ENCODE measurements at regions not wholly inside any gene's neighbourhood (a gene's known extent, or its start where the extent isn't known, plus 50 kb on each side); places are given as distances from the start of the nearest gene placed in this dataset.

- CTCF ChIA-PET = no interaction called here
These were observed 101.9 kb downstream of the GAS2L3 start for GRCh38 chr12:100675432-100675831.

GRCh38 chr12:100681074-100681473 is 107.6 kb downstream of the GAS2L3 start:
- POLR2A ChIA-PET = no interaction called here
- CTCF ChIA-PET = no interaction called here

More at GRCh38 chr12:100675432-100675831, 101.9 kb downstream of the GAS2L3 start:
- POLR2A ChIA-PET = no interaction called here

- POLR2A ChIA-PET = no interaction called here
- CTCF ChIA-PET = no interaction called here
These were observed 108.7 kb downstream of the GAS2L3 start for GRCh38 chr12:100682178-100682577.

DNA sequence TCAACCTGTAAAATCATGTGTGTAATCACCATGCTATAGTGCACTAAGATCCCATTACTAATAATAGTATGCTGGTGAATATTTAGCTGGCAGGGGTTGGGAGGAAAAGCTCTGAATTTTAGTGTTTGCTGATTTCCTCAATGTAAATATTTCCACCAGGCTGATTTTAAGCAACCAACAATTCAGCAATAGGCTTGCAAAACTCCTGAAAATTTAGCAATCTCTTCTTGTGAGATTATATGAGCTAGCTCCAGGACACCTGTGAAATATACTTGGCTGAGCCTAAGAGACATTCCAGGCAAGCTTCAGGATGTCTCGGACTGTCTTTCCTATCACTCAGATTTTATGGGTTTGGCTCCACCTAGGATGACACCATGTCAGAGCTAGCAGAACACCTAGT is 106.9 kb upstream of the ANO4 start:
- ChIA-PET POLR2A (no interaction called here), CTCF (no interaction called here)

- CTCF ChIA-PET = no interaction called here
- POLR2A ChIA-PET = no interaction called here
These were observed 106.1 kb upstream of the ANO4 start for GRCh38 chr12:100688451-100688864.

DNA sequence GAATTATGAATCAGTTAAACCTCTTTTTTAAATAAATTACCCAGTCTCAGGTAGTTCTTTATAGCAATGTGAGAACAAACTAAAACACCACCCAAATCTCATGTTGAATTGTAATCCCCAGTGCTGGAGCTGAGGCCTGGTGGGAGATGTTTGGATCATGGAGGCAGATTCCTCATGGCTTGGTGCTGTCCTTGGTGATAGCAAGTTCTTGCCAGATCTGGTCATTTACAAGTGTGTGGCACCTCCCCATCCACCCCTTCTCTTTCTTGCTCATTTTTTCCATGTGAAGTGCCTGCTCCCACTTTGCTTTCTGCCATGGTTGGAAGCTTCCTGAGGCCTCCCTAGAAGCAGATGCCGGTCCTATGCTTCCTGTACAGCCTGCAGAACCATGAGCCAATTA is 102.1 kb upstream of the ANO4 start:
- POLR2A ChIA-PET = no interaction called here

DNA sequence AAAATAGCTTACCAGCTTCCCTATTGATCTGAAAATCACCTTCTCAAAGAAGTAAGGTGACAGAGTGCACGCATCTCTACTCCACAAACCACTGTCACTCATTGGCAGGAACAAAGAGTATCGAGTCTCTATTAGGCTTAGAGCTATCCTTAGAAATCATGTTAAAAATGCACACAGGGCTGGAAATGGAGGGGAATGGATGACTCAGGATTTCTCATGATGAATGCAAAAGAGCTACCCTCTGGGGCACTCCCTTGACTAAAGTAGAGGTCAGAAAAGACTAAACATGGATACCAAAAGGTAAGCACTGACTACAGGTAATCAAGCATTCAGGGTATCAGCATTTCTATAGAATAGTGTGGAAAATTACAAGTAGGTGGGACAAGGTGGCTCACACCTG is 96.1 kb upstream of the ANO4 start:
- ChIA-PET CTCF (no interaction called here), POLR2A (no interaction called here)

More for the DNA sequence above, 102.1 kb upstream of the ANO4 start:
- CTCF ChIA-PET = no interaction called here

DNA sequence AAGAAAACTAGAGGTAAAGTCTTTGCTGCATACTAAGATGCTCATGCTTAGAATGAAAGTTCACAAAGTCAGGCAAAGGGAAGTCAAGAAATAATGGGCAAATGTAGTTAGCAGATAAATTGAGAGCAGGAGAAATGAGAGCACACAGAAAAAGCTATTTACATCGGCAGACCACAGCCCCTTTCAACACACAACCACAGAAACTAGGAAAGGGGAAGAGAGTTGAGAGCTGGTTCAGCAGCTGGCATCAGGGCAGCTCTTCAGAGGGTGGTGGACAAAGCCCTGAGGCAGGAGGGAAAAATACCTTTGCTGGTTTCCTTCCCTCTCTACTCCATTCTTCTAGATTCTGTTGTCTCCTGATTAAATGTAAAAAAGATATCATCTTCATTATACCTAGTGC is 95.4 kb upstream of the ANO4 start:
- ChIA-PET POLR2A (no interaction called here), CTCF (no interaction called here)

DNA sequence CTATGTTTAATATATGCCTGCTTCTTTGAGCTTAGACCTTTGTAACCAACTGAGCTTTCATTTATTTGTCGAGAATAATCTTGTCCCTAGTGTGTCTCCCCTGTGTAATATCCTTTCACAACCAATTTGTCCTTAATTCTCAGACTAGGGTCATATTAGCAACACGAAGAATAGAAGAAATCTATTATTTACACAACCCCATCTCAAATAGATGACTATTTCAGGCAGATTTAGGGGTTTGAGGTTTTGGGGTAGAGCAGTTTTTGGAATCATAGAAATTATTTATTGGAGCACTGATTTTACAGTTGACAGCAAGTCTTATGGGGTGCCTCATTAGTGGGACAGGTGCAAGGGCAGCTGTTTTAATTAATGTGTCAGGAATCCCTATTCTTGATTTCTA is 91.2 kb upstream of the ANO4 start:
- CTCF ChIA-PET = no interaction called here
- POLR2A ChIA-PET = no interaction called here

DNA sequence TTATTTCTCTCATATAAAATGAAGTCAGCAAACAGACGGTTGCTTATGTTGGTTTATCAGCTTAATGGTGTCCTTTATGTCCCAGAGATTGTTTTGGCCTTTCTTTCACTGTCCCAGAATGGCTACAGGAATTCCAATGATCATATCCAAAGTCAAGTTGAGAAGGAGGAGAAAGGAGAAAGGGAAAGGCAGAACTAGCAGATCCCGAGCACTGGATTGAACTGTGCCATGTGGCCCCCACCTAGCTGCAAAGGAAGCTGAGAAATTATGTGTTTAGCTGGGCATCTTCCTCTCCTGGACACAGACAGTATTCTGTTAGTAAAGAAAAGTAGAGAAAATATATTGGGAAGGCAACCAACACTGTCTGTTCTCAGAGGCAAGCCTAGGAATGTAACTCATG is 90.7 kb upstream of the ANO4 start:
- CTCF ChIA-PET = no interaction called here
- POLR2A ChIA-PET = no interaction called here

GRCh38 chr12:100706033-100706432 is 88.5 kb upstream of the ANO4 start:
- CTCF ChIA-PET = no interaction called here
- POLR2A ChIA-PET = no interaction called here

GRCh38 chr12:100708591-100708990 is 86.0 kb upstream of the ANO4 start:
- ChIA-PET POLR2A (no interaction called here), CTCF (no interaction called here)

- CTCF ChIA-PET = no interaction called here
- POLR2A ChIA-PET = no interaction called here
These were observed 78.3 kb upstream of the ANO4 start for GRCh38 chr12:100715976-100716944.

- ChIA-PET CTCF (no interaction called here), POLR2A (no interaction called here)
These were observed 77.4 kb upstream of the ANO4 start for GRCh38 chr12:100716945-100717732.

- ChIA-PET CTCF (no interaction called here), POLR2A (no interaction called here)
These were observed 76.9 kb upstream of the ANO4 start for GRCh38 chr12:100717733-100718067.

- ChIA-PET CTCF (no interaction called here), POLR2A (no interaction called here)
These were observed 76.4 kb upstream of the ANO4 start for GRCh38 chr12:100718187-100718586.

DNA sequence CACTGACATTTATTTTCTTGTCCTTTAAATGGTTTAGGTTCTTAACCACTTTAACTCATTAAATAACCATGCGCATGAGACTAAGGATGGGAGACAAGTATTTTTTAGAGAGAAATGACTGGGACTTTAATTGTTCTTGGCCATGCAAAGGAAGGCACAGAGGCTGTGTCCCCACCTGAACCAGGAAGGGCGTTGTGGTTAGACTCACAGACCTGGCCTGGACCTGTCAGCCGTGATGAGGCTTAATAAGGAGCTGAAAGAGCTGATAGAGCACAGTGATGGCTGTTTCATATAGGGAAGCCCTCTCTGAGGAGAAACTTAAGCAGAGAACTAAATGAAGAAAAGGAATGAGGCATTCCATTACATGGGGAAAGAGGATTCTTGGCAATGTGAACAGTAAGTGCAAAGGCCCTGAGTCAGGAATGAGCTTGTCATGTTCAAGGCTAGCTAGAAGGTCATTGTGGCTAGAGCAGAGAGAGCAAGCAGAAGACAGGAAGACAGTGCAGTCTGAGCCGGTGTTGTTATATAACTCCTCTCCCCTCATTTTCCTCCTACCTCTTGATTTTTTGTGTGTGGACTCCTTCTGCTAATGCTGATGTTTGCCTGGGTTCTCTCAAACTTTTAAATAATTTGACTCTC is 74.4 kb upstream of the ANO4 start:
- ChIA-PET CTCF (no interaction called here), POLR2A (no interaction called here)

- CTCF ChIA-PET = no interaction called here
- POLR2A ChIA-PET = no interaction called here
These were observed 73.4 kb upstream of the ANO4 start for GRCh38 chr12:100721169-100721568.

GRCh38 chr12:100724071-100724470 is 70.5 kb upstream of the ANO4 start:
- POLR2A ChIA-PET = no interaction called here
- CTCF ChIA-PET = no interaction called here

GRCh38 chr12:100733817-100734593 is 60.6 kb upstream of the ANO4 start:
- POLR2A ChIA-PET = no interaction called here
- CTCF ChIA-PET = no interaction called here
